Suprapubic skin (tissue), 3 donors: ENCODE measurements at regions not wholly inside any gene's neighbourhood (a gene's known extent, or its start where the extent isn't known, plus 50 kb on each side); places are given as distances from the start of the nearest gene placed in this dataset.

Experiments used
- CTCF ChIP-seq, 2 donors: fragments of 200-600 bp in 1 of 2; fragments of 450-650 bp in 1 of 2; sonication (generic) in 1 of 2; IDR thresholded peaks; one replicate each; pipeline ENCODE4 v1.5.1; 2016 to 2019; ENCODE audit warnings: antibody characterized with exemption in 2 of 2, mild to moderate bottlenecking in 1 of 2, moderate library complexity in 1 of 2
- EP300 ChIP-seq: sonication (generic); formaldehyde crosslinking; IDR thresholded peaks from one replicate; pipeline ENCODE4 v1.6.1; 2017; ENCODE audit warnings: antibody characterized with exemption
- POLR2A ChIP-seq, 2 donors: fragments of 450-650 bp; IDR thresholded peaks; one replicate each; pipeline ENCODE4 v1.6.1; 2017; ENCODE audit warnings: antibody characterized with exemption in 2 of 2, mild to moderate bottlenecking in 2 of 2, moderate library complexity in 2 of 2

DNA sequence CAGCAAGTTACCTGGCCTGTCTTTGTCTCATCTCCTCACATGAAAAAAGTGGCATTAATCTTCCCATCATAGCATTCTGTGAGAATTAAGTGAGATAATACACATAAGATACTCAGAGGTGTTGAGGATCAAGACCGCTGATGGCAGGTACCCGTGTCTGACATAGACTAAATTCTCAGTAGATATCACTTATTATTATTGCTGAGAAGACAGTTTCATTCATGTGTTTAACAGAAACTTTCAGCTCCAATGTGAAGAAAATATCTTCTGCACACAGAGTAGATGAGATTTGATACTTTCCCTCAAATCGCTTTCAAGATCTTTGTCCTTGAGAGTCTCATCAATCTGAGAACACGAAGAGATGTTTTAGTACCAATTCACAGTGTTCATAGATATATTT, 809.4 kb downstream of the TSN start:
- TF ChIP-seq CTCF (IDR thresholded peaks at IDR 0.05) = no peak
- TF ChIP-seq EP300 = no peak
- TF ChIP-seq POLR2A (IDR thresholded peaks at IDR 0.05) = no peak
